ENCODE measurements at regions not wholly inside any gene's neighbourhood (a gene's known extent, or its start where the extent isn't known, plus 50 kb on each side); places are given as distances from the start of the nearest gene placed in this dataset.

DNA sequence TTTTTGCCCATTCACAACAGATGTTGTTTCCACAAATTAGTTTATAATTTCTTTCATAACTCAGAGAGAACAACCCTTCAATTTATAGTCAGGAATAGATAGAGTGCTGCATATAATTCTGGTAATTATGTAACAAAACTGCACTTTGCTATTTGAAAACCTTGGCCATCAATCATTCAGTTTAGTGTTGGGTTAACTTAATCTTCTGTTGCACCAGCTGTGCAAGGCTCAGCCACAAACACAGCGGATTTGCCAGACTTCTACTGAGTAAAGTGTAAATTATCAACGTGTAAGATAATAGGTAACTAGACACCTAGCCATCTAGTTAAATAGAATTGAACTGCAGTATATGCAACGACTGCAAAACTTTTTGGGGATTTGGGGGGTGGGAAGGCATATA, 1064.3 kb upstream of the EPHA6 start:
- TF ChIP-seq POLR2A (IDR thresholded peaks at IDR 0.05): no peak
- TF ChIP-seq, protein P1, sequence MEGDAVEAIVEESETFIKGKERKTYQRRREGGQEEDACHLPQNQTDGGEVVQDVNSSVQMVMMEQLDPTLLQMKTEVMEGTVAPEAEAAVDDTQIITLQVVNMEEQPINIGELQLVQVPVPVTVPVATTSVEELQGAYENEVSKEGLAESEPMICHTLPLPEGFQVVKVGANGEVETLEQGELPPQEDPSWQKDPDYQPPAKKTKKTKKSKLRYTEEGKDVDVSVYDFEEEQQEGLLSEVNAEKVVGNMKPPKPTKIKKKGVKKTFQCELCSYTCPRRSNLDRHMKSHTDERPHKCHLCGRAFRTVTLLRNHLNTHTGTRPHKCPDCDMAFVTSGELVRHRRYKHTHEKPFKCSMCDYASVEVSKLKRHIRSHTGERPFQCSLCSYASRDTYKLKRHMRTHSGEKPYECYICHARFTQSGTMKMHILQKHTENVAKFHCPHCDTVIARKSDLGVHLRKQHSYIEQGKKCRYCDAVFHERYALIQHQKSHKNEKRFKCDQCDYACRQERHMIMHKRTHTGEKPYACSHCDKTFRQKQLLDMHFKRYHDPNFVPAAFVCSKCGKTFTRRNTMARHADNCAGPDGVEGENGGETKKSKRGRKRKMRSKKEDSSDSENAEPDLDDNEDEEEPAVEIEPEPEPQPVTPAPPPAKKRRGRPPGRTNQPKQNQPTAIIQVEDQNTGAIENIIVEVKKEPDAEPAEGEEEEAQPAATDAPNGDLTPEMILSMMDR (IDR thresholded peaks at IDR 0.05): no peak
- Histone ChIP-seq H3K4me1 (peaks cover 6% of the 10 kb centered on the region), H3K27ac (peak overlapping the region in 1 of 4 donors; percentile 21), H3K36me3 (replicated peaks in 1 of 2; ENCODE audit: insufficient read depth in 1 of 2, low read depth in 2 of 2) (no peaks in the 10 kb centered on the region), H3K27me3 (no peaks in the 10 kb centered on the region), H3K9me3 (no peaks in the 10 kb centered on the region), H3K4me3 (no peak overlapping the region)
- ATAC-seq: peak; percentile 65
- WGBS, 2 donors: 15 to 16% methylated on average over 3 of the region's 3 CpGs
- intact Hi-C loops (cut with DNase I): no loop called here
- peak in 2 of 4 donors; percentile 27 to 56 for DNase-seq

DNA sequence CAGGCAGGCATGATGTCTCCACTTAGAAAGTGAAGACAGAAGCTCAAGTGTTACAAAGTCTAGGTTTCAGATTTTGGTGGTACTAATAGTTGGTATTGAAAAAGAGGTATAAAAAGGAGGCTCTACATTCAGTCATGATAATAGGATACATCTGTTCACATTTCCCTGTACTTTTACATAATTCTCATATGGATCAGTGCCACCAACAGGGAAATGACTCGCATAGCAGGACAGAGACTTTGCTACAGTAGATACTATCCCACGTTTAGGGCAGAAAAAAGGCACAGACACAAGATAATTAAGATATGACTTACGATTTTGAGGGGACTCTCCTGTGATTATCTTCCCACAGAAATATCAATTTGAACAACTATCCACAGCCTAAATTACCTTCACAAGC, 1062.9 kb upstream of the EPHA6 start:
- Histone ChIP-seq H3K27me3 (no peaks in the 10 kb centered on the region), H3K36me3 (replicated peaks in 1 of 2; ENCODE audit: insufficient read depth in 1 of 2, low read depth in 2 of 2) (no peaks in the 10 kb centered on the region), H3K4me1 (peaks cover 6% of the 10 kb centered on the region), H3K27ac (no peak overlapping the region), H3K4me3 (no peak overlapping the region), H3K9me3 (no peaks in the 10 kb centered on the region)
- 24 to 29% methylated on average over 3 of the region's 3 CpGs for WGBS, 2 donors
- ATAC-seq (no peak), DNase-seq (no peak)
- TF ChIP-seq, protein P1 (IDR thresholded peaks at IDR 0.05): no peak
- TF ChIP-seq POLR2A (IDR thresholded peaks at IDR 0.05): no peak
- intact Hi-C loops (cut with DNase I): no loop called here

DNA sequence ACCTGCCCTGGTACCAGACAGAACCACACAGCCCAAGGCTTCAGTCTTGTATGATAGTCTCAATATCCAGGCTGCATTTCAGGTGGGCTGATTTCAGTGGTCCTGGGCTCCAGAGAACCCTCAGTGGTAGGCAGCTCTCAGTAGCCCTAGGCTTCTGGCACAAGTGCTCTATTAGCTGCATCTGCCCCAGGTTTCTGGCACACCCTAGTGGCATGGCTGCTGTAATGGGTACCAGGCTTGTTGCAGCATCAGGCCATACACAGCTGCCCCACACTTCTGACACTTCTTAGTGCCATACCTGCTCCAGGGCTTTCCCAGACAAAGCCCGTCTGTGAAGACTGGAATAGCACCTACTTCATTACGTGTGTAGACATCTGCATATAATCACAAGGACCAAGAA, 1062.2 kb upstream of the EPHA6 start:
- ATAC-seq: no peak
- intact Hi-C loops (cut with DNase I): no loop called here
- Histone ChIP-seq H3K4me1 (peaks cover 6% of the 10 kb centered on the region), H3K27me3 (no peaks in the 10 kb centered on the region), H3K36me3 (replicated peaks in 1 of 2; ENCODE audit: insufficient read depth in 1 of 2, low read depth in 2 of 2) (no peaks in the 10 kb centered on the region), H3K27ac (no peak overlapping the region), H3K9me3 (no peaks in the 10 kb centered on the region), H3K4me3 (no peak overlapping the region)
- DNase-seq: no peak
- no peak for TF ChIP-seq POLR2A (IDR thresholded peaks at IDR 0.05)
- TF ChIP-seq, protein P1 (IDR thresholded peaks at IDR 0.05): no peak
- 89 to 94% methylated on average over 2 of the region's 2 CpGs for WGBS, 2 donors

DNA sequence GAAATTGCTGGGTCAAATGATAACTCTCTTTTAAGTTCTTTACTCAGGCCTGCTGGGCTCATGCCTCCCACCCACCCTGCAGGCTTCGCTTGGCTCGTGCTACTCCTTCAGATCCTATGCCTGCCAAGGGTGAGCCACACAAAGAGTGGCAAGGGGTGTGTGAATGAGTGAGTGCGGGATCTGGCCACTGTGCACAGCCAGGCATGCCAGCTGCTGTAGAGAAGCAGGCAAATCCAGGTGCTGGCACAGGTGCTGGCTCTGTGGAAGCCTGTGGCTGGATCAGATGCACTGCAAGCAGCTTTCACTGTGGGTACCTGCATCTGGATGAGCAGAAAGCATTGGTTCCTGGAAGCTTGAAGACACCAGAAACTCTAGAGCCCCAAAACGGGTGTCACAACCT, 1055.7 kb upstream of the EPHA6 start:
- H3K4me1 ChIP-seq: no peaks in the 10 kb centered on the region
- TF ChIP-seq, protein P1 (IDR thresholded peaks at IDR 0.05): no peak
- no peak for TF ChIP-seq POLR2A (IDR thresholded peaks at IDR 0.05)
- no peak overlapping the region for H3K4me3 ChIP-seq
- no peak for DNase-seq
- WGBS, 2 donors: 74 to 100% methylated on average over 3 to 4 of the region's 4 CpGs
- intact Hi-C loops (cut with DNase I): no loop called here
- H3K36me3 ChIP-seq (replicated peaks in 1 of 2; ENCODE audit: insufficient read depth in 1 of 2, low read depth in 2 of 2): no peaks in the 10 kb centered on the region
- H3K27me3 ChIP-seq: no peaks in the 10 kb centered on the region
- no peak overlapping the region for H3K27ac ChIP-seq
- H3K9me3 ChIP-seq: no peaks in the 10 kb centered on the region
- ATAC-seq: no peak

DNA sequence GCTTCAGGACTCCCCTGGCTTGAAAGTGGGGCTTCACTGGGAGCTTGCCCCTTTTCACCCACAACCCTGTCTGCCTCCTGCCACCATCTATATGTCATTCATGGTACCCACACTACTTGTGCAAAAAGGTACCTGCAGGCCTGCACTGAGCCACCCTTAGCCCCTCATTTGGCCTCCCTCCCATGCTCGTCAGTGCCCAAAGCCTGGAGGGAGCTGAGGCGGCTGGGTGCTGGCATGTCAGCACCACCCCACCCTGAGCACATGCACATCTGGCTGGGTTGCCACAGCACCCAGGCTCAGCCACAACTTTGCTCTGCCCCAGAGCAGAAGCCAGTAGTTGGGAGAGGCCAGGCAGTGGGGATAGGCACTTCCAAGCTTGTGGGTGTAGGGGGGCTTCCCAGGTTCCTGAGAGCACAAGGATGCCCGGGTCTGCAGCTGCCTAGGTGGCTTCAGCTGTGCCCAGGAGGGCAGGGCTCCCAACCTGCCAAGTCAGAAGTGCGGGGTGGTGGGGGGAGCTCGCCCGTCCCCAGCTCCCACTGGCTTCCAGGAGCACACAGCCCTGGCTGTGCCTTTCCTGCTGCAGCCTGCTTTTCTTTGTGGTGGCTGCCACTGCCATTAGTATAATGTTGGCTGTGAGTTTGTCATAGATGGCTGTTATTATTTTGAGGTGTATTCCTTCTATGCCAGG, 1054.6 kb upstream of the EPHA6 start:
- Histone ChIP-seq H3K27me3 (no peaks in the 10 kb centered on the region), H3K36me3 (replicated peaks in 1 of 2; ENCODE audit: insufficient read depth in 1 of 2, low read depth in 2 of 2) (no peaks in the 10 kb centered on the region), H3K9me3 (no peaks in the 10 kb centered on the region), H3K4me1 (no peaks in the 10 kb centered on the region), H3K27ac (no peak overlapping the region), H3K4me3 (no peak overlapping the region)
- intact Hi-C loops (cut with DNase I): no loop called here
- DNase-seq: no peak
- ATAC-seq: no peak
- WGBS, 2 donors: 80 to 81% methylated on average over 1 to 6 of the region's 6 CpGs
- TF ChIP-seq POLR2A (IDR thresholded peaks at IDR 0.05): no peak
- TF ChIP-seq, protein P1 (IDR thresholded peaks at IDR 0.05): no peak

Data from body of pancreas (tissue), 4 donors.